Left lung (tissue), 4 donors: ENCODE measurements at regions not wholly inside any gene's neighbourhood (a gene's known extent, or its start where the extent isn't known, plus 50 kb on each side); places are given as distances from the start of the nearest gene placed in this dataset.
A peak's percentile ranks its signal among the peaks of the same experiment; 100 is the strongest.
"Not testable (repeated sequence)": the region's sequence is repeated elsewhere in the genome, so short reads cannot be mapped to it uniquely, and the experiment has no call there.

Source experiments
- ATAC-seq: fragments of 200-7000 bp; cut with Tn5 transposase; one replicate; pipeline ENCODE4 v1.9.1; 2020; ENCODE audit warnings: moderate library complexity
- DNase-seq, 4 donors: peaks; one replicate each; pipeline ENCODE4 v3.0.0-alpha.2; 2013 to 2020
- H3K27ac ChIP-seq, 2 donors: fragments of 200-600 bp; sonication (generic) in 1 of 2; one replicate each; pipeline versions ENCODE4 v1.5.0 to v1.8.0; 2020 to 2021
- H3K27me3 ChIP-seq, 2 donors: fragments of 200-600 bp; sonication (generic) in 1 of 2; one replicate each; pipeline versions ENCODE4 v1.5.0 to v1.8.0; 2020 to 2021
- H3K36me3 ChIP-seq, 2 donors: fragments of 200-600 bp; sonication (generic) in 1 of 2; one replicate each; pipeline versions ENCODE4 v1.5.0 to v1.8.0; 2020 to 2021
- H3K4me1 ChIP-seq, 2 donors: fragments of 200-600 bp; one replicate each; pipeline ENCODE4 v1.8.0; 2021
- H3K4me3 ChIP-seq, 2 donors: fragments of 200-600 bp; sonication (generic) in 1 of 2; one replicate each; pipeline versions ENCODE4 v1.5.0 to v1.8.0; 2020 to 2021; ENCODE audit warnings: mild to moderate bottlenecking in 1 of 2
- H3K9me3 ChIP-seq, 2 donors: fragments of 200-600 bp; sonication (generic) in 1 of 2; one replicate each; pipeline versions ENCODE4 v1.5.0 to v1.8.0; 2020 to 2021
- CTCF ChIP-seq, 2 donors: fragments of 200-600 bp; sonication (generic) in 1 of 2; IDR thresholded peaks; one replicate each; pipeline versions ENCODE4 v1.5.0 to v1.8.0; 2021; ENCODE audit warnings: antibody characterized with exemption in 2 of 2
- intact Hi-C, 2 donors: fragments of 100-400 bp; cut with DNase I; formaldehyde crosslinking; loops; one replicate each; pipeline versions ENCODE4 v1.11.2 to v1.14.2; 2022
- donor health status: DM: no; HTN: yes; CAD: no.
- donor health status: DM: no; HTN: no; CAD: no.

- TF ChIP-seq CTCF (IDR thresholded peaks at IDR 0.05) = no peak
- DNase-seq (no peak), ATAC-seq (no peak)
- intact Hi-C loops = no loop called here
- H3K36me3 ChIP-seq = no peaks in the 10 kb centered on the region
- H3K27ac ChIP-seq = no peak overlapping the region
- no peak overlapping the region for H3K4me3 ChIP-seq
- H3K27me3 ChIP-seq = no peaks in the 10 kb centered on the region
- H3K9me3 ChIP-seq = no peaks in the 10 kb centered on the region
- no peaks in the 10 kb centered on the region for H3K4me1 ChIP-seq
These were observed 382.9 kb upstream of the MAGEB18 start for GRCh38 chrX:25755194-25755593.

GRCh38 chrX:25762656-25763055 is 375.5 kb upstream of the MAGEB18 start:
- intact Hi-C loops = no loop called here
- H3K4me3 ChIP-seq = no peak overlapping the region
- TF ChIP-seq CTCF (IDR thresholded peaks at IDR 0.05) = no peak
- H3K9me3 ChIP-seq = no peaks in the 10 kb centered on the region
- DNase-seq (no peak), ATAC-seq (no peak)
- no peaks in the 10 kb centered on the region for H3K36me3 ChIP-seq
- H3K4me1 ChIP-seq = no peaks in the 10 kb centered on the region
- H3K27ac ChIP-seq = no peak overlapping the region
- H3K27me3 ChIP-seq = no peaks in the 10 kb centered on the region

GRCh38 chrX:25771853-25772252 is 366.3 kb upstream of the MAGEB18 start:
- H3K4me1 ChIP-seq, ATAC-seq, H3K4me3 ChIP-seq, DNase-seq, intact Hi-C loops, H3K27me3 ChIP-seq, H3K36me3 ChIP-seq, H3K9me3 ChIP-seq, H3K27ac ChIP-seq: not testable (repeated sequence)

GRCh38 chrX:25797796-25798195 is 340.3 kb upstream of the MAGEB18 start:
- H3K27me3 ChIP-seq, DNase-seq, H3K4me1 ChIP-seq, H3K36me3 ChIP-seq, ATAC-seq, H3K9me3 ChIP-seq, H3K4me3 ChIP-seq, H3K27ac ChIP-seq, intact Hi-C loops: not testable (repeated sequence)

GRCh38 chrX:25805744-25806143 is 332.4 kb upstream of the MAGEB18 start:
- Histone ChIP-seq H3K27me3 (no peaks in the 10 kb centered on the region), H3K4me3 (no peak overlapping the region), H3K9me3 (no peaks in the 10 kb centered on the region), H3K4me1 (no peaks in the 10 kb centered on the region), H3K36me3 (no peaks in the 10 kb centered on the region), H3K27ac (no peak overlapping the region)
- peak in 1 of 4 donors; percentile 28 for DNase-seq
- no peak for ATAC-seq
- intact Hi-C loops = no loop called here
- TF ChIP-seq CTCF (IDR thresholded peaks at IDR 0.05) = no peak

- H3K4me3 ChIP-seq = no peak overlapping the region
- H3K4me1 ChIP-seq = no peaks in the 10 kb centered on the region
- no peak for TF ChIP-seq CTCF (IDR thresholded peaks at IDR 0.05)
- intact Hi-C loops = no loop called here
- H3K9me3 ChIP-seq = no peaks in the 10 kb centered on the region
- no peaks in the 10 kb centered on the region for H3K36me3 ChIP-seq
- no peak overlapping the region for H3K27ac ChIP-seq
- ATAC-seq = no peak
- H3K27me3 ChIP-seq = no peaks in the 10 kb centered on the region
- no peak for DNase-seq
These were observed 331.1 kb upstream of the MAGEB18 start for GRCh38 chrX:25807022-25807421.
